GM21723 (cell line): ENCODE measurements at regions not wholly inside any gene's neighbourhood (a gene's known extent, or its start where the extent isn't known, plus 50 kb on each side); places are given as distances from the start of the nearest gene placed in this dataset.

Experiments used
- ATAC-seq: cut with Tn5 transposase; IDR thresholded peaks from one replicate; pipeline ENCODE4 v1.9.1; 2021; ENCODE audit warnings: mild to moderate bottlenecking, moderate library complexity; ENCODE audit not compliant: unreplicated experiment

DNA sequence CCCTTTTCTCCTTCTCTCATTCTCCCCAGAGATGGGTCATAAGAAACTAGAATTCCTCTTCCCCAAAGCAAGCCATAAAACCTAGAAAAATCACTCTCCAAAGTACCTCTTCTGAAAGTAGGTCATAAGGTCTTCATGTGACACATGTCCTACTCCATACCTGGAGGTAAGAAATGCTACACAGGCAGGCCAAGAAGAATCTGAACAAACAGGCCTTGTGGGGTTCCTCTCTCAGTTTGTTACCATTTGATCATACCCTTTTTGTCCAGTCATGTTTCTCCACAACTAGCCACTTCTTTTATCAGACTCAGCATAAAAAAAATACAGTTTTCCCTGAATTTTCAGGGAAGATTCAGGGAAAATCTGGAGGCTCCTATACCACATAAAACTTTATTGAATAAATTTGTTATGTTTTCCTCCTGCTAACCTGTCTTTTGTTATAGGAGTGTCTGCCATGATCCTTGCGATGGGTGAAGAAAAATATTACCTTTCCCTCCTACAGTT is 134.4 kb upstream of the LMO4 start:
- ATAC-seq = no peak

DNA sequence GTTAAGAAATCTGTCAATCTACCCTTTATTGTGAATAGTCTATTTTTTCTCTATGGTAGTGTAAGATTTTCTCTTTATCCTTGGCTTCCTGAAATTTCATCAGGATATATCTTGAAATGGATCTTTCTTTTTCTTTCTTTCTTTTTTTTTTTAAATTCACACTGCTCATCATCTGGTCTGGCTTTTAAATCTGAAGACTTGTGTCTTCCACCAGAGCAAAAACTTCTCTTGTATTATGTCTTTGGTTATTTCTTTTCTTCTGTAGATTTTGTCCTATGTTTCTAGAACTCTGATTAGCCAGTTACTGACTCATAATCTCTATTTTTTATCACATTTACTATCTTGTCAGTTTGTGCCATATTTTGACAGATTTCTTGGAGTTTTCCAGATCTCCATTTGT is 133.8 kb upstream of the LMO4 start:
- no peak for ATAC-seq

DNA sequence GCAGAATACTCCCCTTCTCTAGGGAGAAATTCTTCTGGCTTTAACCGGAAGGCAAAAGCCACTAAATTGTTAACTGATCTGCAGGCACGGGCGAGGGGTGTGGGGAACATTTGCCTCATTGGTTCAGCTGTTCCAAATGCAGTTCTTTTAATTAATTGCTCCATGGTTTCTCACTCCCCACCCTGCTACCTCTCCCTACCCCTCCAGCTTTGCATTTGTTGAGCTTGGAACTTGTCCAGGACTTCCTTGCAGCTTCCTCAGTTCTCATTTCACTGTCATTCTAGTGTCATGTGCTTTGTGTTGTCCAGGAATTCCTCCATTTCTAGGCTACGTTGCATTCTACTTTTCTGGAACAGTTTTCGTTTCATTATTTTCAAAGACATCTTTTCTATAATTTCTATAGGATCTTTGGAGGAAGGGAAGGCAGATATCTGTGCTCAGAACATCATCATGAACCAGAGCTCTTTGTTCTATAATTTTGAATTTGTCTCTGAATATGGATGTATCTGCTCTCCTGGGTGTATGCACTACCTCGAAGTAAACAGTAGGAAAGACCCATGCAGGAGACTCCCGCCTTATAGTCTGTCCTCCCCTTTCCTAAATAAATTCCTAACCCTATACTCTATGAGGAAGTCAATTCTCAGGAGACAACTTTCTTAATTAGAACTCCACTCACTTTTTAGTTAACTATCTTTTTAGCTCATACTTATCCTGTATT is 132.4 kb upstream of the LMO4 start:
- no peak for ATAC-seq

DNA sequence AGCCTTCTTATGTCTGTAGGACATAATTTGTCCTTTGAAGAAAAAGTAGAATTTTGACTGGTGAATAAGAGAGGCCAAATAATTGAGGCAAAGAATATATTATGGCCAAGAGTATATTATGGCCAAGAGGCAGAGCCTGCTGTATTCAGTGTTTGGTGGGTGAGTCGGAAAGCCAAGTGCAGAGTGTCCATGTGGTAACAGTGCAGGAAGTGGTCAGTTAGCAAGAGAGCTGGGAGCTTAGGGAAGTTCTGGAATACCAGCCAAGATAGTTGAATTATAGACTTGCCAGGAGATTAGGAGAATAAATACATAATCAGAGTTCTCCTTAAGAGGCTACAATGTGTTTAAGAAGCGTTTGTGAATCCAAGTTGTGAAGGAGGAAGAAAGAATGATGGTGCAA is 131.5 kb upstream of the LMO4 start:
- no peak for ATAC-seq

DNA sequence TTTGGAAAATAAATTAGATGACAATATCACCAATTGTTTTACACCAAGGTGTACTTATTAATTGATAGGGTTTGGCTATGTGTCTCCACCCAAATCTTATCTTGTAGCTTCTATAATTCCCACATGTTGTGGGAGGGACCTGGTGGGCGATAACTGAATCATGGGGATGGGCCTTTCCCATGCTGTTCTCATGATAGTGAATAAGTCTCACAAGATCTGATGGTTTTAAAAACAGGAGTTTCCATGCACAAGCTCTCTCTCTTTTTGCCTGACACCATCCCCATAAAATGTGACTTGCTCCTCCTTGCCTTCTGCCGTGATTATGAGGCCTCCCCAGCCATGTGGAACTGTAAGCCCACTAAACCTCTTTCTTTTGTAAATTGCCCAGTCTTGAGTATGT is 131.0 kb upstream of the LMO4 start:
- ATAC-seq = no peak

DNA sequence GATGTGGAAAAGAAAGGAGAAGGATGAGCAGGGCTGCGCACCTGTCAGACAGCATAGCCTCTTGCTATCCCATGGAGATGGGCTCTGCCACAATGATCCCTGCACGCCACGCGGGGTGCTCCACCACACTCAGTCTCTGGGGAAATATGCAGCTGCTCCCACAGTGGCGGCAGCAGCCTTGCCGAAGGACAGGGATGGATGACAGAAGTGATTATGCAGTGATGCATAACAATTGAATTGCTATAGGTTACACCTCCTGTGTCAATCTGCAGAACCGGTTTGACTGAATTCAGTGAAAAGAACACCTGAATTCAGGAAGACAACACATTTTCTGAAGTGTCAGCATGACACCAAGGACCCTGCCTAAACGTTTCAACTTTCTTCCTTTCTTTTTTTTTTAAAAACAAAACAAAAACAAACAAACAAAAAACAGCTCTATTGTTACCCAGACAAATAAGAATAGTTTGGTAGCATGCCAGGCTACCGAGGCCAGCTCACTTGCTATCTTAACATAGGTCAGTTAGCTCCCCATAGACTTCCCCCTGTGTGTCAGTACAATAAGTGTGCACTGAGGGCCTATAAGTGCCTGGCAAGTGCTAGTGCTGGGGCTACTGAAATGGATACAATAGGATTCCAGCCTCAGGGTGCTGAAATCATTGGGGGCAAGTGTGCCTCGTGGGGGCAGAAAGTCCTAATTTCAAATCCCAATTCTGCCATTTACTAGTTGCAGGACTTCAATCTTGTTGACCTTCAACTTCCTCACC is 127.6 kb upstream of the LMO4 start:
- no peak for ATAC-seq

DNA sequence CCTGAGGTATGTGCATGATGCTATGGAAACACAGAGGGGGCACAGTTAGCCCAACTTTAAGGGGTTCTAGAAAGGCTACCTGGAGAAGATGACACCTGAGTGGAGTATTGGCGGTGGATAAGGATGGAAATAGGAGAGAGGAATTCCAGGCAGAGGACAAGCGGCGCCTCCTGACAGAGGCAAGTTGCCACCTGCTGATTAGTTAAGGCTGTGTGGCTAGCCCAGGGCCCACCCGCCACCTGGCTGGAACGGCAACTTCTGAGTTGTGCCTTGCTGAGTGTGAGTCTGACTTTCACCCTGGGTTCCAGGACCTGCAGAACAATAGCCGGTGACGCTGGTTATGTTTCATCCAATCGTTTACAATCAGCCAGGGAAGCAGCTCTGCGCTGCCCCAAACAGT is 126.9 kb upstream of the LMO4 start:
- ATAC-seq = no peak

DNA sequence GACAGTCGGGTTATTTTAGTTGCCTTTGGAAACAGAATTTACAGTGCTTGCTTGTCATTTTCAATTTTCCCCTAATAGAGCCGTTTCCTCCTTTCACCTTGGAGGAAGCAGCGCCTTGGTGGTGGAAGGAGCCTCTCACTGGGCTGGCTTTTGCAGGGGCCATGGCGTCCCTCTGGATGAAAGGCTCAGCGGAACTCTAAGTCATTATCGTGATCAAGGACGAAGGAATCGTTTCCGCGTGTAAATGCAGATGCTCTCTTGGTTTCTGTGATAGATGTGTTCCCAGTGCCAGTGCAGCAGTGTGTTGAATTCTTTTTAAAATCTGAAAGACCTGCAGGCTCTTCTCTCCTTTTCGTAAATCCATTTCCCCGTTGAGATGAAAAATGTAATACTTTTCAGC is 126.2 kb upstream of the LMO4 start:
- ATAC-seq = no peak

DNA sequence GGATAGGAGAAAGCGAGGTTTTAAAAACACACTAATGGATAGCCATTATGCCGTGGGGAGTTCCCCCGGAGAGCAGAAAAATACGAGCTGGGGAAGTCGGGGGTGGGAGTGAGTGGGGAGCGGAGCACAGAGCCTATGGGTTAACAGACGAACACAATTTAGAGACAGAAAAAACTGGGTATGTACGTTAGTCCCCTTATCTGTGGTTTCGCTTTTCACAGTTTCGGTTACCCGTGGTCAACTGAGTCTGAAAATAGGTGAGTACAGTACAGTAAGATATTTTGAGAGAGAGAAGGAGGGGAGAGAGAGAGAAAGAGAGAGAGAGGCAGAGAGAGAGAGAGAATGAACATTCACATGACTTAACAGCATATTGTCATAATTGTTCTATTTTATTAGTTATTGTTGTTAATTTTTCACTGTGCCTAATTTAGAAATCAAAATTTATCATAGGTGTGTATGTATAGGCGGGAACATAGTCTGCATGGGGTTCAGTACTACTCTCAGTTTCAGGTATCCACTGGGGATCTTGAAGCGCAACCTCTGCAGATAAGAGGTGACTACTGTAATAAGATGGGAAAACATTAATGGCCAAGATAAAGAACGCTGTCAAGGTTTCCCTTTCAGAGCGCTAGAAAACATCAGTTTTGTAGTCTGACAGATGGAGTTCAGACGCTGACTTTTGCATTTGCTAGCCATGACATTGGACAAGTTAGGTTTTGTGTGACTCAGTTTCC is 125.6 kb upstream of the LMO4 start:
- ATAC-seq = peak; percentile 96

DNA sequence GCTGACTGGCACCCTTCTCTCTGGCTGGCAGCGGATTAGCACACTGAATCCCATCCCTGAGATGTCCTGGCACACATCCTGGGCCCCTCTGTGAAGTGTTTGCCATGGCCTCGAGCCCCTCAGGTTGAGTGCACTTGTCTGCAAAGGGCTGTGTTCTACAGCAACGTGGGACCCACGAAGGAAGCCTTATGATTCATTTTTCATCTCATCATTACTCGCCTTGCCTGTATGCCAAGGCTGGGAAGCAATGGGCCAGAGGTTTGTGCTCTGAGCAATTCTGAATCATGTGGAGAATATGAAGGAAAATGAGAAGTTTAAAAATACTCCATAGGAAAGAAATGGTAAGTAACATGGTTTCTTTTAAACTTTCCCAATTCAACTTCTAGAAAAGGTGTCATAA is 124.8 kb upstream of the LMO4 start:
- ATAC-seq = no peak

DNA sequence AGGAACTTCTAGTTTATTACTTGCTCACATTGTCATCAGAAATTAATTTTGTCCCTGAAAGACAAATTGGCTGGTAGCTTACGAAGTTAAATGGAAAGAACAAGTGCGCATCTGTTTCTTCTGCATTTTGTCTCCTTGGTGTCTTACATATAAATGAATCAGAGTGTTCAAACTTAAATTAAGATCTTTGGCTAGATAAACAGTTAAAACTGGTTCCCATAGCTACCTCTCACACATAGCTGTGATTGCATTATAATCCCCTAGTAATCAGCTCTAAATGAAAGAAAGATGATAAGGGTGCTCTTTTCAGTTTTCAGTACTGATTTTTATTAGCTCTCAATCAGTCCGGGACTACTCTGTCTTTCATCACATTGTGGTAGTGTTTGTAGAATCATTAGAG is 124.2 kb upstream of the LMO4 start:
- ATAC-seq = no peak

DNA sequence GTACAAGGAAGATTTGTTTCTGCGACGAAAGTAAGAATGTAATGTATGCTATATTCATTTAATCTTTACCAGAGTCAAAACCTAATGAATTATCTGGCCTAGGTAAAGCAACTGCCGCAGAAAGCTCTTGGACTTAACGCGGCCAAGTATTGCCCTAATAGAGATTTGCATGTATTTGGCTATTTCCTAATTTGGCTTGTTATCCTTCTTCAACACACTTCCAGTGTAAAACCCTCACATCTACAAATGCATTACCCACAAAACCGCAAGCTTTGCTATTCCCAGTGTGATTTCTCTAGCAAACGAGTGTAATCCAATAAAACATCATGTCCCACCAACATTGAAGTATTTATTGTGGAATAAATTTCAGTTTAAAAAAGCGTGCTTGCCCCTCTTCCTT is 123.8 kb upstream of the LMO4 start:
- no peak for ATAC-seq

DNA sequence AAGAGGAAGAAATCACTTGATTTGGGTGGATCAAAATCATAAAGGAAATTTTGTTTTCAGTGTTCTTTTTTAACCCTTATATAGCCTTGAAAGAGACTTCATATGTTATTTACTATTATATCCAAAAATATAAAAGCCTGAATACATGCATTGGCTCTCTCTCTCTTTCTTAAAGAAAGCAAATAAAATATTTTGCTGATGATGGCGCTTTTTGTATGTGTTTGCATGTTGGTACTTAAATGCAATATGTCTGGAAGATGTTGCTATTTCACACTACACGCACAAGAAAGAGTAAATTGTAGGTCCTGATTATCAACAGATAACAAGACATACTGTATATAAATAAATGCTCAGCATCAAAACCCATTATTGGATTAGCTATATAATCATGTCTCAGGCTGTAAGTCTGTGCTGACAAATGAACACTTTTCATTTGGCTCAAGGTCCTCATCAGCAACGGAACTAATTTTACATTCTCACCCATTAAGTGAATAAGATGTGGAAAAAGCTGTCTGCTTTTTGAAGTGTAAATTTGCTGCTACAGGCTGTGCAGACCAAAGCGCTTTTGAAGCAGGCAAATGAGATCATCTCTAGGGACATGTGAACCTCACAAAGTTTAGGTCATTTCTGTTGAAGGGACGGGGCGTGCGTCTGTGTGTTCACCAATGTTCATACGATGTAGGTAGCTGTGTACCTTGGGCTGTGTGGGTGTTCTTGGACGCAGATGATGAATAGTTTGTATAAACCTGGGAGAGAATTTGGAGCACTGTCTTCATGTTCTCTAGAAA is 122.4 kb upstream of the LMO4 start:
- ATAC-seq = no peak

DNA sequence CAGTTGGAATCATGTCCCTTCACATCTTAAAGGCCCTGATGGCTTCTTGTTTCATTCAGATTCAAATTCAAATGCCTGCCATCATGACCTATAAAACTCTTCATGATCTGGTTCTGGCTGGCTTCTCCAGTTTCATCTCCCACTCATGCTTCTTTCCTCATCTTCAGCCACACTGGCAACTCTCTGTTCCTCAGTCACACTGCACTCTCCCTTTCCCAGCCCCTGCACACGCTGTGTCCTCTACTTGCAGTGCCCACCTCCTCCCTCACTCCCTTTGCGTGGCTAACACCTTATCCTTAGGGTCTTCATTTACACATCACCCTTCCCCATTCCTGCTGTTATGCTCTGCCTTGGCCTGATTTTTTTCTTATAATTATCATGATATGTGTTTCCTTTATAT is 120.6 kb upstream of the LMO4 start:
- no peak for ATAC-seq

DNA sequence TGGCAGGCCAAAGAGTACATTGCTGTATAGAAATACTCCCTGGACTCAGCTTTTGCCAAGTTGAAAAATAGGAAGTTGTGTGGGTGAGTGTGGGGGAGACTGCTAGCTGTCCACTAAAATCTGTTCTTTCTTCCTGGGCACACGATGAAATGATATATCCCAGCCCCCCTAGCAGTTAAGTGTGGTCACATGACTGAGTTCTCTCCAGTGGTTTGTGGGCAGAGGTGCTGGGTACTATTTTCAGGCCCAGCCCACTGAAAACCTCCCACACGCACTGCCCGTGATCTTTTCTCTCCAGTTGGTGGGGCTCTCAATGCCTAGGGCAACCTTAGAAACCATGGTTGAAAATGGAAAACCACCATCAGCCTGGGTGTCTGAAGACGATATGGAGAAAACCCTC is 119.7 kb upstream of the LMO4 start:
- no peak for ATAC-seq

DNA sequence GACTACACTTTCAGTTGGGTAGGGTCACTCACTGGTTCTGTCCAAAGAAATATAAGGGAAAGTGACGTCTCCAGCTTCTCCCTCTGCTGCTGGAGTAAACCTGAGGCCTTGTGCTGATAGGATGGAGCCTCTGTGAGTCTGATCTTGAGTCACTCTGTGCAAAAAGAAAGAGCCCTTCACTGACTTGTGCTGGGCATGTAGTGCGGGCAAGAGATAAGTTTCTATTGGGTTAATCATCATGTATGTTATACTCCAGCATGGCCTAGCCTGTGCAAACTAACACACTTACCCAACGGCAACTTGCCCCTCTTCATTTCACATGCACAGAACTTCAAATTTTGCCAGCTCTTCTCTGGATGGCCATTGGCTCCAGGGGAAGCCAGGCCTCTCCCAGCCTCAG is 118.5 kb upstream of the LMO4 start:
- no peak for ATAC-seq

DNA sequence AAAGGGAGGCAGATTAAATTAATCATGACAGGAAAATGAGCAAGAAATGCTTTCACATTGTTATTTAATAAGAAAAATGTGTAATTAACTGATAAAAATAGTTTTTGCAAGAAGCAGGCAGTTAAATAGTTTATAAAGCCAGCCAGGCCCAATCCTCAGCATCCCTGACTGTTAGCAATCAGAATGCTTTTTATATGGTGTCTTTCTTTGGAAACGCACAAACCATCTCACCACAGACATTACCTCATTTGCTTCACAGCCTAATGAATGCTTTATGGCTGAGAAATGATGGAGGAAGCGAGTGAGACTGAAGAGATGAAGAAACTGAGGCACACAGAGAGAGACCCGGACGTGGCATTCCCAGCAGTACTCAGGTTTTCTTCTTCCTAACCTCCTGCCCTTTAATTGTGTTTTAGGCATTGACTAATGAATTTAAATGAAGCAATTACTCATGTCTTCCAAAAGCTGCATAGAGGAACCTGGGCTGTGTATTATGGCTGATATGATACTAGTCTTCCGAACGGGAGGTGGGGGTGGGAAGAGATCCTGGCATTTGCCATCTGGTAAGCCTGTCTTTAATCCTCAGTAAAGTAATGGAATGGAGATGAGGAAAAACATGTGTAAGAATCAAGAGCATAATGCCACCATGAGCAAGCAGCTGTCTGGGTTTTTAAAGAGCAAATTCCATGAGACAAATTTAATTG is 116.1 kb upstream of the LMO4 start:
- no peak for ATAC-seq

DNA sequence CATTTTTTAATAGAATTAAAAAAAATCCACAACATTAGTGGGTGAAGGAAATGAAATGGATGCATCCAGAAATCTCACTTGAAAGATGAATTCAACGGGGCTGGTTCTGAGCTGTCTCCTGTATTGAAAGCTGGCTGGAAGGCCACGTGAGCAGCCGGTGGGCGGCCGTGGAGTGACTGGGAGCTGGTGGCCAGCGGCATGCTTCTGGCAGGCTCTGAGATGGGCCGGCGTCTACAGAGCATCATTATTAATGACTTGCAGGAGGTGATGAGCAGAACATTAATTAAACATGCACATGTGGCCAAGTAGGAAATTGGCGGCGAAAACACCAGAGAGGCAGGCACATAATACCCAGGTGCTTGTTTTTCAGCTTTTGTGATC is 115.6 kb upstream of the LMO4 start:
- ATAC-seq = no peak

DNA sequence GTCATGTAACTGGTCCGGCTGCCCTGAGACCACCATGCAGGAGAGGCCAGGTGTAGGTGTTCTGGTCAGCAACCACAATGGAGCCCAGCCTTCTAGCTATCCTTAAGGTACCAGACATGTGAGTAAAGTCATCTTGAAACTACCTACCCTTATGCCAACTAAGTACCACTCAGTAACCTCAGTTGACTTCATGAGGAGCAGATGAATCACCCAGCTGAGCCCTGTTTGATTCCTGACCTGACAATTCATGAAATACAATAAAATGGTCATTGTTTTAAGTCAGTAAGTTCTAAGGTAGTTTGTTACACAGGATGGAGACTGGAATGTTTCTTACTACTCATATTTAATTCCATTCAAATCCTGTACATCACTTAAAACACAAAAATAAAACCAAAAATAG is 113.1 kb upstream of the LMO4 start:
- ATAC-seq = no peak

DNA sequence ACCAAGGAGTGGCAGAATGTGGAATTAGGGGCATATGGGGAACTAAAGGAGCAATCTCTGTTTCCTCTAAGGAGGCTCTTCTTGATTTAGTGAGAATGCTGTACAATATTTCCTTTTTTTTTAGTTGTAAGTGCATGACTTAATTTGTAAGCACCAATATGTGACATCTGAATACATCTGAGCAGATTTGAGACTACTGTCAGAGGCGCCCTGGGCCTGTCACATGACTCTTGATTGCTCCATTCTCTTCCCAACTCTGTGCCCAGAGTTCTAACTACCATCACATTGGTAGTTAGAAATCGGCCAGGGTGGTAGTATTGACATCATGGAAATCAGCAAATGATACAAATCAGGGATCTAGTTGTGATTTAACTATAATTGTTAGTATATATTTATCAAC is 110.1 kb upstream of the LMO4 start:
- ATAC-seq = no peak

DNA sequence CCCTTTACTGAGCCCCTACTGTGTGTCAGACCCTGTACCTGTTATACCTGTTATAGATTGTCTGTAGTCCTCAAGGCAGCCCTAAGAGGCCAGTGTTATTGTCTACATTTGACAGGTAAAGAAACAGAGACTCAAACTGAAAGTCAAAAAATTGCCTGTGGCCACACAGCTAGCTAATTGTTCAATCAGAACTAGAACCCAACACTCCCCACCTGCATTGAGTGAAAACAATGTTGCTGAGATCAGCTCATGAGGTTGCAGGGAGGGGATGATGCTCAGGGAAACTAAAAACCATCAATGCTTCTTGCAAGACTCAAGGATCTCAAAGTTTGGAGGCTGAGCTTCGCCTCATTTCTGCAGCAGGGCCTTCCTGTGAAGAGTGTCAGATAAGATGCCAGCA is 109.5 kb upstream of the LMO4 start:
- ATAC-seq = no peak
